ENCODE measurements at regions not wholly inside any gene's neighbourhood (a gene's known extent, or its start where the extent isn't known, plus 50 kb on each side); places are given as distances from the start of the nearest gene placed in this dataset.

DNA sequence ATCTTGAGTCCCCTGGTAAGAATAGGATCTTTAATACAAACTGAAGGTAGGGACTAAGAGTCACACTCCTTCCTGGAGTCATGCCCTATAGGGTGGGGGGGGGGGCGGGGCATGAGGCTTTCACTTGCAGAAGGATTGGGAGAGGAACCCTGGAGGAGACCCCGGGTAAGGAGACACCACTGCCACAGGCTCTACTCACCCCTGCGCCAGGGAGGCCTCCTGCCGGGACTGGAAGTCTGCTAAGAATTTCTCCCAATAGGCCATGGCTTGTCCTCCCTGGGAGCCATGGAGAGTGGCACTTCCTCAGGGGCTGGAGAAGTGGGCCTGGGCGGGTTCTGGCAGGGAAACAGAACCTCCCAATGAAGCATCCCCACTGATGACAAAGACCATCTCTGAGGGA, 645.3 kb upstream of the RAB6C start:
- H3K36me3 Mint-ChIP-seq (ENCODE audit: insufficient read depth): no peaks in the 10 kb centered on the region
- TF ChIP-seq, protein P1, sequence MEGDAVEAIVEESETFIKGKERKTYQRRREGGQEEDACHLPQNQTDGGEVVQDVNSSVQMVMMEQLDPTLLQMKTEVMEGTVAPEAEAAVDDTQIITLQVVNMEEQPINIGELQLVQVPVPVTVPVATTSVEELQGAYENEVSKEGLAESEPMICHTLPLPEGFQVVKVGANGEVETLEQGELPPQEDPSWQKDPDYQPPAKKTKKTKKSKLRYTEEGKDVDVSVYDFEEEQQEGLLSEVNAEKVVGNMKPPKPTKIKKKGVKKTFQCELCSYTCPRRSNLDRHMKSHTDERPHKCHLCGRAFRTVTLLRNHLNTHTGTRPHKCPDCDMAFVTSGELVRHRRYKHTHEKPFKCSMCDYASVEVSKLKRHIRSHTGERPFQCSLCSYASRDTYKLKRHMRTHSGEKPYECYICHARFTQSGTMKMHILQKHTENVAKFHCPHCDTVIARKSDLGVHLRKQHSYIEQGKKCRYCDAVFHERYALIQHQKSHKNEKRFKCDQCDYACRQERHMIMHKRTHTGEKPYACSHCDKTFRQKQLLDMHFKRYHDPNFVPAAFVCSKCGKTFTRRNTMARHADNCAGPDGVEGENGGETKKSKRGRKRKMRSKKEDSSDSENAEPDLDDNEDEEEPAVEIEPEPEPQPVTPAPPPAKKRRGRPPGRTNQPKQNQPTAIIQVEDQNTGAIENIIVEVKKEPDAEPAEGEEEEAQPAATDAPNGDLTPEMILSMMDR (IDR thresholded peaks at IDR 0.05; ENCODE audit: unreplicated experiment): no peak
- no peak overlapping the region for H3K4me3 Mint-ChIP-seq (ENCODE audit: low read depth)
- no peak for DNase-seq (ENCODE audit: low spot score, unreplicated experiment)
- H3K27me3 Mint-ChIP-seq: peaks cover 3% of the 10 kb centered on the region
- H3K4me1 Mint-ChIP-seq (ENCODE audit: low read depth): no peaks in the 10 kb centered on the region
- no peak overlapping the region for H3K27ac Mint-ChIP-seq
- H3K9me3 Mint-ChIP-seq (ENCODE audit: low read depth): peaks cover 3% of the 10 kb centered on the region

DNA sequence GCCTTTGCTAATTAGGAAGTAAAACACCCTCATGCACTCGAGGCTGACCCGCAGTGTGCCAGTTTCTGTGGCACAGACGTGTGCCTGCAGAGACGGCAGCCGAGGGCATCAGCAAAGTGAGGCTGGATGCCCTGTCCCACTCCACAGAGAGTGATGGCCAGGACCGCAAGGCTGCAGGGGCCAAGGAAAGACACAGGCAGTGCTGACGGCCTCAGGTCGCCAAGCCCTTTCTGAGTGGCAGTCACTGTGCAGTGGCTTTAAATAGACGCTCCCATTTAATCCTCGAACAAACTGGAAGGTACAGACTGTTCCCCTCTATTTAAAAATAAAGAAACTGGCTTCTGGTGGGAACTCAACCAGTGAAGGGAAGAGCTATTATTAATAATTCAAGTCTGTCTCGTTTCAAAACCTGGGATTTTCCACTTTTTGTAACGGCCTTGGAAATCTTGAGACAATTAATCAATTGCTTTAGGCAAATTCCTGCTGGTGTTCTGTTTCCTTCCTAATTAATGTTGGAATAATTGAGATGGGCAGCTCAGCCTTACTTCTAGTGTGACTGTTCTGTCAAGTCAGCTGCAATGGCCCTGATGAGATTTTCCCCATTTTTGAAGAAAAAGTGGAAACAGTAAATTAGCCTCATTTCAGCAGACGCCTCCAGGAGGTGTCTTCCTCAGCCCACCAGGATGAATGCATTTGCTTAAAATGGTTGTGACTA, 644.6 kb upstream of the RAB6C start:
- no peak for DNase-seq (ENCODE audit: low spot score, unreplicated experiment)
- Mint-ChIP-seq H3K4me3 (ENCODE audit: low read depth) (no peak overlapping the region), H3K27me3 (peaks cover 3% of the 10 kb centered on the region), H3K4me1 (ENCODE audit: low read depth) (no peaks in the 10 kb centered on the region), H3K36me3 (ENCODE audit: insufficient read depth) (no peaks in the 10 kb centered on the region), H3K27ac (no peak overlapping the region), H3K9me3 (ENCODE audit: low read depth) (no peaks in the 10 kb centered on the region)
- TF ChIP-seq, protein P1 (IDR thresholded peaks at IDR 0.05; ENCODE audit: unreplicated experiment): no peak

DNA sequence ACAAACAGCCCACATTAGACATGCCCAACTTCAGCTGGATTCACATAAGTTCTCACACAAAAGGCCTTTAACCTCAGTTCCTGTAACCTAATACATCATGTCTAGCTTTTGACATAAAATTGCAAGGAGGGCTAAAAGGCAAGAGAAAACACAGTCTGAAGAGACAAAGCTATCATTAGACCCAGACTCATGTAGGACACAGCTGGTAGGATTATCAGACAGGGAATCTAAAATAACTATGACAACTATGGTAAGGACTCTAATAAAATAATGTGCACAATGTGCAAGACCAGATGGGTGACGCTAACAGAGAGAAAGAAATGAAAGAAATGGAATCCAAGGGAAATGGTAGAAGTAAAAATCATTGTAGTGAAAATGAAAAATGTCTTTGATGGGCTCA, 643.2 kb upstream of the RAB6C start:
- TF ChIP-seq, protein P1 (IDR thresholded peaks at IDR 0.05; ENCODE audit: unreplicated experiment): no peak
- no peak overlapping the region for H3K4me3 Mint-ChIP-seq (ENCODE audit: low read depth)
- peaks cover 5% of the 10 kb centered on the region for H3K9me3 Mint-ChIP-seq (ENCODE audit: low read depth)
- peaks cover 3% of the 10 kb centered on the region for H3K27me3 Mint-ChIP-seq
- H3K27ac Mint-ChIP-seq: no peak overlapping the region
- H3K4me1 Mint-ChIP-seq (ENCODE audit: low read depth): no peaks in the 10 kb centered on the region
- H3K36me3 Mint-ChIP-seq (ENCODE audit: insufficient read depth): no peaks in the 10 kb centered on the region
- DNase-seq (ENCODE audit: low spot score, unreplicated experiment): no peak

DNA sequence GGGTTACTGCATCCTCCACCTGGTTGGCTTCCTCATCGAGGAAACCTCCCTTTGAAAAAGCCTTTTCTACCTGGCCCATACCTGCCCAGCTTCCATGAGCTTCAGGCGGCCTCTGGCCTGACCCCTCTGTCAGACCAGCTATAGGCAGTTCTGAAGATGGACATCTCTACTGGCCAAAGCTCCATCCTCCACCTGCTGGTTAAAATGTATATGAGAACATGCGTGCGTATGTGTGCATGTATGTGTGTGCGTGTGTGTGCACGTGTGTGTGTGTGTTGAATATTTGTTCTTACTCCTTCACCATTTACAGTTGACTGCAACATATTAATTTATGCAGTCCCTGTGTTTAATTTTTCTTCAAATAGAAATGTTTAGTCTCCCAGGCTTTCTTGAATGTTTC, 642.4 kb upstream of the RAB6C start:
- no peak for DNase-seq (ENCODE audit: low spot score, unreplicated experiment)
- Mint-ChIP-seq H3K4me3 (ENCODE audit: low read depth) (no peak overlapping the region), H3K27ac (no peak overlapping the region), H3K27me3 (peaks cover 3% of the 10 kb centered on the region), H3K36me3 (ENCODE audit: insufficient read depth) (no peaks in the 10 kb centered on the region), H3K4me1 (ENCODE audit: low read depth) (no peaks in the 10 kb centered on the region), H3K9me3 (ENCODE audit: low read depth) (peaks cover 11% of the 10 kb centered on the region)
- TF ChIP-seq, protein P1 (IDR thresholded peaks at IDR 0.05; ENCODE audit: unreplicated experiment): no peak

DNA sequence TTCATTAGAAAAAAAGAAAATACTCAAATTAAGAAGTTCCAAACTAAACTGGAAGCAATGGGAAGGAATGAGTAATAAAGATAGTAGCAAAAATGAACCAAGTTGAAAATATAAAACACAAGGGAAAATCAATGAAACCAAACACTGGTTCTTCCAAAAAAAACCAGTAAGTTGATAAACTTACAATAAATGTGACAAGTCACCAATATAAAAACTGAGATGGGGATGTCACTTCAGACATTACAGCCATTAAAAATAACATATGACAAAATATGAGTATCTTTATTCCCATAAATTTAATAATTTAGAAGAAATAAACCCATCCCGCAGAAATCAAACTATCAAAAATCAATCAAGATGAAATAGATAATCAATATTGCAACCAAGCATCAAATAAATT, 633.9 kb upstream of the RAB6C start:
- H3K27me3 Mint-ChIP-seq: peaks cover 15% of the 10 kb centered on the region
- H3K4me3 Mint-ChIP-seq (ENCODE audit: low read depth): no peak overlapping the region
- no peak for DNase-seq (ENCODE audit: low spot score, unreplicated experiment)
- no peaks in the 10 kb centered on the region for H3K4me1 Mint-ChIP-seq (ENCODE audit: low read depth)
- peaks cover 11% of the 10 kb centered on the region for H3K9me3 Mint-ChIP-seq (ENCODE audit: low read depth)
- no peak overlapping the region for H3K27ac Mint-ChIP-seq
- TF ChIP-seq, protein P1 (IDR thresholded peaks at IDR 0.05; ENCODE audit: unreplicated experiment): no peak
- H3K36me3 Mint-ChIP-seq (ENCODE audit: insufficient read depth): no peaks in the 10 kb centered on the region
